OCI-LY7 (cell line): ENCODE measurements at regions not wholly inside any gene's neighbourhood (a gene's known extent, or its start where the extent isn't known, plus 50 kb on each side); places are given as distances from the start of the nearest gene placed in this dataset.

ENCODE experiments used
- BruUV-seq: library from RNA; stranded (reverse); fragments of 400-500 nt; replicated peaks from 2 replicates; lab custom pipeline; 2021; lab: Mats Ljungman, UMichigan
- CTCF ChIA-PET: fragments of 300-600 bp; sonication (Branson Sonifier 250); formaldehyde crosslinking; loops from one replicate; lab custom pipeline; 2022; ENCODE audit warnings: antibody characterized with exemption; ENCODE audit not compliant: unreplicated experiment; lab: Charles Lee
- POLR2A ChIA-PET: fragments of 300-600 bp; sonication (Branson Sonifier 250); formaldehyde crosslinking; loops from one replicate; lab custom pipeline; 2022; ENCODE audit warnings: antibody characterized with exemption; lab: Charles Lee
- DNase-seq: peaks from one replicate; pipeline ENCODE4 v3.0.0-alpha.2; 2015; ENCODE audit warnings: low spot score
- H2AFZ ChIP-seq: fragments of 200-600 bp; sonication (generic), shearing (Covaris generic); 2 replicates; pipeline ENCODE4 v1.6.1; 2014; ENCODE audit warnings: mild to moderate bottlenecking, antibody characterized with exemption, low read length, moderate library complexity
- H3K27ac ChIP-seq: fragments of 200-600 bp; sonication (generic); 2 replicates; pipeline ENCODE4 v1.5.1; 2014; ENCODE audit warnings: mixed run types, low read depth, mild to moderate bottlenecking, moderate library complexity, low read length, inconsistent platforms; ENCODE audit not compliant: poor library complexity, severe bottlenecking
- H3K36me3 ChIP-seq: fragments of 200-600 bp; sonication (generic); 2 replicates; pipeline ENCODE4 v1.6.1; 2014; ENCODE audit warnings: mild to moderate bottlenecking, antibody characterized with exemption, low read length, moderate library complexity, mixed read lengths; ENCODE audit not compliant: insufficient read depth
- H3K4me1 ChIP-seq: fragments of 200-600 bp; sonication (generic); 2 replicates; pipeline ENCODE4 v1.5.1; 2014; ENCODE audit warnings: mild to moderate bottlenecking, low read length; ENCODE audit not compliant: insufficient read depth, poor library complexity, severe bottlenecking
- H3K4me2 ChIP-seq: fragments of 200-600 bp; sonication (generic); 2 replicates; pipeline ENCODE4 v1.6.1; 2014; ENCODE audit warnings: mild to moderate bottlenecking, low read length
- H3K4me3 ChIP-seq: fragments of 200-600 bp; sonication (generic); 2 replicates; pipeline ENCODE4 v1.5.1; 2014; ENCODE audit warnings: mild to moderate bottlenecking, low read depth, low read length; ENCODE audit not compliant: poor library complexity, severe bottlenecking
- H3K79me2 ChIP-seq: fragments of 200-600 bp; sonication (generic); 2 replicates; pipeline ENCODE4 v1.6.1; 2016; ENCODE audit warnings: low read depth, mild to moderate bottlenecking, low read length, moderate library complexity, mixed read lengths; ENCODE audit not compliant: insufficient read depth
- H3K9me2 ChIP-seq: fragments of 200-600 bp; sonication (generic); 2 replicates; pipeline ENCODE4 v1.6.1; 2016; ENCODE audit warnings: mild to moderate bottlenecking, low read length, mixed read lengths; ENCODE audit not compliant: insufficient read depth
- H3K9me3 ChIP-seq: fragments of 200-600 bp; sonication (generic); 2 replicates; pipeline ENCODE4 v1.6.1; 2014; ENCODE audit warnings: mild to moderate bottlenecking, mixed run types, low read length, mixed read lengths
- H4K20me1 ChIP-seq: fragments of 200-600 bp; sonication (generic); 2 replicates; pipeline ENCODE4 v1.6.1; 2014; ENCODE audit warnings: mild to moderate bottlenecking, antibody characterized with exemption, low read length, moderate library complexity, mixed read lengths; ENCODE audit not compliant: insufficient read depth
- EZH2phosphoT487 ChIP-seq: fragments of 200-600 bp; sonication (generic); IDR thresholded peaks from 2 replicates; pipeline ENCODE4 v1.6.1; 2018; ENCODE audit warnings: low read depth, borderline replicate concordance, mild to moderate bottlenecking, mixed run types, antibody characterized with exemption, low read length, moderate library complexity, mixed read lengths
- intact Hi-C: fragments of 100-400 bp; cut with micrococcal nuclease; formaldehyde crosslinking; loops from one replicate; pipeline ENCODE4 v1.10.0; 2022; ENCODE audit not compliant: unreplicated experiment
- TF ChIP-seq, protein P1 (sequence below): fragments of 200-600 bp; sonication (generic); conservative IDR thresholded peaks from 2 replicates; pipeline ENCODE4 v1.5.1; 2014; ENCODE audit warnings: mild to moderate bottlenecking, antibody characterized with exemption, low read length, moderate library complexity, mixed read lengths

DNA sequence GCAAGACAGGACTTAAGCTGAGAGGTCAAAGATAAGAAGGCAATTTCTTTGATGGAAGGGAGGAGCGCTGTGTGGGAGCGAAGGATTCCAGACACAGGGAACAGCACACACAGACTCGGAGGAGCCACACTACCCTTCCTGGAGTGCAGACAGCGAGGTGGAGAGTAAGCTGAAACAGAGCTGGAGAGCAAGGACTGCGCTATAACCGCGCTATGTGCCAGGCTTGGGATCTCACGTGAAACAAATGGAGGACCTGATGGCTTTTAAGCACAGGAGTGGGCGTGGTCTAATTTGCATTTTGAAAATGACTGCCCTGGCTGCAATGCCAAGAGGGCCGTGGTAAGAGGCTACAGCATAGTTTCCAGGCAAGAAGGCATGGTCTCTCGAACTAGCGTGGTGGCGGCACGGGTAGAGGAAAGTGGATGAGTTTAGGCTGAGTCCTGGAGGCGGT lies 113.9 kb upstream of the SORBS2 start:
- Histone ChIP-seq H3K27ac (no peak overlapping the region), H3K4me1 (no peaks in the 10 kb centered on the region), H3K9me3 (no peaks in the 10 kb centered on the region), H3K4me2 (no peak overlapping the region), H3K9me2 (no peaks in the 10 kb centered on the region), H2AFZ (no peak overlapping the region), H3K4me3 (no peak overlapping the region), H4K20me1 (no peaks in the 10 kb centered on the region), H3K36me3 (no peaks in the 10 kb centered on the region), H3K79me2 (no peaks in the 10 kb centered on the region)
- POLR2A ChIA-PET: no interaction called here
- no peak for TF ChIP-seq EZH2phosphoT487
- TF ChIP-seq, protein P1, sequence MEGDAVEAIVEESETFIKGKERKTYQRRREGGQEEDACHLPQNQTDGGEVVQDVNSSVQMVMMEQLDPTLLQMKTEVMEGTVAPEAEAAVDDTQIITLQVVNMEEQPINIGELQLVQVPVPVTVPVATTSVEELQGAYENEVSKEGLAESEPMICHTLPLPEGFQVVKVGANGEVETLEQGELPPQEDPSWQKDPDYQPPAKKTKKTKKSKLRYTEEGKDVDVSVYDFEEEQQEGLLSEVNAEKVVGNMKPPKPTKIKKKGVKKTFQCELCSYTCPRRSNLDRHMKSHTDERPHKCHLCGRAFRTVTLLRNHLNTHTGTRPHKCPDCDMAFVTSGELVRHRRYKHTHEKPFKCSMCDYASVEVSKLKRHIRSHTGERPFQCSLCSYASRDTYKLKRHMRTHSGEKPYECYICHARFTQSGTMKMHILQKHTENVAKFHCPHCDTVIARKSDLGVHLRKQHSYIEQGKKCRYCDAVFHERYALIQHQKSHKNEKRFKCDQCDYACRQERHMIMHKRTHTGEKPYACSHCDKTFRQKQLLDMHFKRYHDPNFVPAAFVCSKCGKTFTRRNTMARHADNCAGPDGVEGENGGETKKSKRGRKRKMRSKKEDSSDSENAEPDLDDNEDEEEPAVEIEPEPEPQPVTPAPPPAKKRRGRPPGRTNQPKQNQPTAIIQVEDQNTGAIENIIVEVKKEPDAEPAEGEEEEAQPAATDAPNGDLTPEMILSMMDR: no peak
- no peak for DNase-seq
- intact Hi-C loops: no loop called here
- CTCF ChIA-PET: no interaction called here
- BruUV-seq: no TSS peak

DNA sequence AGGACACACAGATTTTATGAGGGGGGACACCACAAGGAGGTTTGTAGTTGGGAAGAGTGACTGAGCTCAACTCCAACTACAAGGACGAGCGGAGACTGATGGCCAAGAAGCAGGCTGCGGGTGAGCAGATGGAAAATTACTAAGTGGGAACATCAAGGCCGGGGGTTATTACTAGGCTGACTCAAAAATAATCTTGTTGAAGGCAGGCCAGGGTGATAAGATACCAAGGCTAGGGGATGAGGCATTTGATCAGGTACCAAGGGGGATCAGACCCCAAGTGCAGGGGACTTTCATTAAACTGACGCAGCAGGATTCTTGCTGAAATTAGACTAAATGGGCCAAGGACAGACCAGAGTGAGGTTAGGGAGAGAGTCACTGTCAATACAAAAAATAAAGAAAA lies 119.4 kb upstream of the SORBS2 start:
- Histone ChIP-seq H4K20me1 (no peaks in the 10 kb centered on the region), H3K79me2 (no peaks in the 10 kb centered on the region), H3K27ac (no peak overlapping the region), H3K9me2 (no peaks in the 10 kb centered on the region), H3K9me3 (no peaks in the 10 kb centered on the region), H3K36me3 (no peaks in the 10 kb centered on the region), H3K4me3 (no peak overlapping the region), H3K4me1 (no peaks in the 10 kb centered on the region), H2AFZ (no peak overlapping the region), H3K4me2 (no peak overlapping the region)
- no peak for TF ChIP-seq EZH2phosphoT487
- TF ChIP-seq, protein P1: no peak
- BruUV-seq: no TSS peak
- CTCF ChIA-PET: no interaction called here
- intact Hi-C loops: no loop called here
- POLR2A ChIA-PET: no interaction called here
- DNase-seq: no peak

DNA sequence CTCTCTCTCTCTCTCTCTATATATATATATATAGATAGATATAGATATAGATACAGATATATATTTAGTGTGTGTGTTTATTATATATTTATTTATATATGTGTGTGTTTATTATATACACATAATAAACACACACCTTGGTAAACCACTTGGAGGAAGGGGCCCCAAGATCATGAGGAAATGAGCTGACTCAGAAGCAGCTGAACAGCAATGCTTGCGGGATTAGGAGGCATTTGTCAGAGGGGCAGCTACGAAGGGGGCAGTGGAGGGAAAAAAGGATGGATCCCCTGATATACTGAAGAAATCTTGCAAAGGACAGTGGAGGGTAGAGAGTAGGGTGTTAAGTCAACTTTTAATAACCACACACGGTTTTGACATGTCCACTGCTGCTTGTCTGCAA lies 120.0 kb upstream of the SORBS2 start:
- Histone ChIP-seq H4K20me1 (no peaks in the 10 kb centered on the region), H3K36me3 (no peaks in the 10 kb centered on the region), H3K4me3 (no peak overlapping the region), H3K27ac (no peak overlapping the region), H3K79me2 (no peaks in the 10 kb centered on the region), H3K9me2 (no peaks in the 10 kb centered on the region), H3K9me3 (no peaks in the 10 kb centered on the region), H3K4me1 (no peaks in the 10 kb centered on the region), H2AFZ (no peak overlapping the region), H3K4me2 (no peak overlapping the region)
- BruUV-seq: no TSS peak
- no peak for DNase-seq
- no peak for TF ChIP-seq EZH2phosphoT487
- TF ChIP-seq, protein P1: no peak
- intact Hi-C loops: no loop called here
- POLR2A ChIA-PET: no interaction called here
- CTCF ChIA-PET: no interaction called here
